Activated CD4-positive, CD25-positive, alpha-beta regulatory T cell treated with anti-CD3 and anti-CD28 coated beads, Interleukin-2, amount 50 U/mL, for 16 hours (primary cell): ENCODE measurements at regions not wholly inside any gene's neighbourhood (a gene's known extent, or its start where the extent isn't known, plus 50 kb on each side); places are given as distances from the start of the nearest gene placed in this dataset.

Experiments
- DNase-seq: peaks from one replicate; pipeline ENCODE4 v3.0.0-alpha.2; 2020; ENCODE audit warnings: low read depth, low spot score

DNA sequence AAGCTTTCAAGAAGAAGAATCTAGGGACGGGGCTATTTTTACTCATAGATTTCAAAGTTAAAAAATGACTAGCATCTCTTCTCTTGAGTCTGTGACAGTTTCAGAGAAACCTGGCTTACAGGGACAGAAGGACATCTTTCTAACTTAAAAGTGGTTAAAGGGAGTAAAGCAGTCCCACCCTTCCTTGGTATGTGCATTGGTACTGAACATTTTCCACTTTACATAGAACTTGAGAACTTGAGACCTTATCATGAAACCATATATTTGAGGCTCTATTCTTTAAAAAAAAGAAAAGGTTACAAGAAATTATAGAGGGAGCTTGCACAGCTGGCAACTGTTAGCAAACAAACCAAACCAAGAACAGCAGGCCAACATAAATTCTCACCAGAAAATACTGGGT, 73.4 kb upstream of the GAREM1 start:
- DNase-seq, result no peak

DNA sequence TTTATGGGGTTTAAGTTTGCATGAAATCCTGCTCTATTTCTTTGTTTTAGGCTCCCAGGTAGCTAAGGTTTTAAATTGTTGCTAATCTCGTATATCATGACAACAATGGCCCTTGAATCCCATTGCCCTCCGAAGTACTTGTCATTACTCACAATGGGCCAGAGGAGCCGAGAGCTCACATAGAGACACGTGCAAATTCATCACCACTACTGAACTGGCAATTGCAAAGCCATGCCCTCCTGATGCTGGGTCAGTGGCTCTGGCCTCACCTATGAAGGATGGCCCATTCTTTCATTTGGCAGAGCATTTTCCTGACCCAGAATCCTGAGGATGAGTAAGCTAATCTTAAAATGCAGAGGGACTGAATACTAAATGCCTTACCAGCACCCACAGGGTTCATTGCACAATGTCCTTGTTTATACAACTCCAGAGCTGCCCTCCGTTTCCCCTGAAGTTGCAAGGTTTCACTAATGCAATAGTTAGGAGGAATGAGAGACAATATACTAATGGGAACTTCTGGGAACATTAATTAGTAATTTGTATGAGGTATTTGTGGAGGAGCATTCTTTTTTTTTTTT, 71.6 kb upstream of the GAREM1 start:
- DNase-seq, result no peak

GRCh38 chr18:32530947-32531651, 60.4 kb upstream of the GAREM1 start:
- no peak for DNase-seq

DNA sequence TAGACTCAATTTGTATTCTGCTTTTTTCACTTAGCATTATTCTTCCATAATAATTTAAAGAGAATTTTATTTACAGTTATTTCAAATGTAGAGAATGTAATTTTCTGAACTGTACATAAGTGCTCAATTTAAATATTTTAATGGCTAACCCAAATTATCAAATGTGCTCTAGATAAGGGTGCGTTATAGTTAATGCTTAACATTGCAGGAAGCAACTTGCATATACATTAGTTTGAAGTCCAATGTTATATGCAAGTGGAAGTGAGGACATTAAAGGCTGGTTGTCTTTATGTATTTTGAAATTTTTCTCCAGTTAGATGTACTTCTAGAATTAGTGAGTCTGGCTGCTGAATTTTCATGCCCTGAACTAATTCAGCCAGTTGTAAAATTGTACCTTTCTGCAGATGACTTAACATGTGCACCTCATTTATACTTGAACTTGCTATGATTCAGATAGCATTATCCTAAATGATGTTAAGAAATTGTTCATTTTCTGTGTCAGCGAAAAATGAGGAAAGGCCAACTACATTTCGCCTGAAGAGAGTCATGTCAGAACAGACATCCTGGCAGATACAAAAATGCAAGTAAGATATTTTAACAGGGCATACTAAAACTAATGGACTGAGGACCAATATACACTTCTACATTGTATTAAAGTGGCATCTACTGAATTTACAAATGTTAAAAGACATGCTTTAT, 59.2 kb upstream of the GAREM1 start:
- DNase-seq, result no peak

GRCh38 chr18:32520771-32521170, 50.1 kb upstream of the GAREM1 start:
- no peak for DNase-seq
